HG03457 (cell line): ENCODE measurements at regions not wholly inside any gene's neighbourhood (a gene's known extent, or its start where the extent isn't known, plus 50 kb on each side); places are given as distances from the start of the nearest gene placed in this dataset.
"Not testable (repeated sequence)": the region's sequence is repeated elsewhere in the genome, so short reads cannot be mapped to it uniquely, and the experiment has no call there.

Experiments used
- ATAC-seq: cut with Tn5 transposase; IDR thresholded peaks from one replicate; pipeline ENCODE4 v1.9.1; 2021; ENCODE audit warnings: moderate number of reproducible peaks; ENCODE audit not compliant: unreplicated experiment

- ATAC-seq = no peak
These were observed 51.8 kb downstream of the ASCL4 start for GRCh38 chr12:107826276-107826675.

- no peak for ATAC-seq
These were observed 54.8 kb downstream of the ASCL4 start for GRCh38 chr12:107829271-107829670.

GRCh38 chr12:107832441-107832840, 57.9 kb downstream of the ASCL4 start:
- no peak for ATAC-seq

GRCh38 chr12:107840186-107840585, 65.7 kb downstream of the ASCL4 start:
- no peak for ATAC-seq

GRCh38 chr12:107843351-107844311, 69.1 kb downstream of the ASCL4 start:
- ATAC-seq = no peak

GRCh38 chr12:107844312-107844921, 69.9 kb downstream of the ASCL4 start:
- no peak for ATAC-seq

GRCh38 chr12:107845226-107845979, 70.9 kb downstream of the ASCL4 start:
- ATAC-seq = no peak

- no peak for ATAC-seq
These were observed 71.6 kb downstream of the ASCL4 start for GRCh38 chr12:107845980-107846659.

- no peak for ATAC-seq
These were observed 72.9 kb downstream of the ASCL4 start for GRCh38 chr12:107847430-107847829.

GRCh38 chr12:107847830-107848229, 73.3 kb downstream of the ASCL4 start:
- ATAC-seq = no peak

- ATAC-seq = no peak
These were observed 79.0 kb downstream of the ASCL4 start for GRCh38 chr12:107853479-107853878.

- no peak for ATAC-seq
These were observed 81.0 kb downstream of the ASCL4 start for GRCh38 chr12:107855471-107855870.

- ATAC-seq = no peak
These were observed 81.6 kb downstream of the ASCL4 start for GRCh38 chr12:107856096-107856495.

GRCh38 chr12:107857191-107857590, 82.7 kb downstream of the ASCL4 start:
- ATAC-seq = no peak

GRCh38 chr12:107859367-107859766, 84.9 kb downstream of the ASCL4 start:
- no peak for ATAC-seq

GRCh38 chr12:107864235-107864634, 89.7 kb downstream of the ASCL4 start:
- no peak for ATAC-seq

- ATAC-seq = not testable (repeated sequence)
These were observed 90.2 kb downstream of the ASCL4 start for GRCh38 chr12:107864727-107865126.

GRCh38 chr12:107873223-107873622, 98.7 kb downstream of the ASCL4 start:
- no peak for ATAC-seq

GRCh38 chr12:107875786-107876185, 101.3 kb downstream of the ASCL4 start:
- ATAC-seq = no peak

- ATAC-seq = no peak
These were observed 110.5 kb downstream of the ASCL4 start for GRCh38 chr12:107884769-107885694.
